Uterus (tissue), 2 donors: ENCODE measurements at regions not wholly inside any gene's neighbourhood (a gene's known extent, or its start where the extent isn't known, plus 50 kb on each side); places are given as distances from the start of the nearest gene placed in this dataset.

ENCODE experiments used
- CTCF ChIP-seq, 4 experiments: fragments of 200-600 bp in 2 of 4; fragments of 450-650 bp in 2 of 4; sonication (generic) in 2 of 4; IDR thresholded peaks; one replicate each; pipeline ENCODE4 v1.5.1; 2016 to 2019; ENCODE audit warnings: antibody characterized with exemption in 4 of 4, mild to moderate bottlenecking in 2 of 4, moderate library complexity in 1 of 4
- POLR2A ChIP-seq, 2 donors: fragments of 450-650 bp; IDR thresholded peaks; one replicate each; pipeline ENCODE4 v1.6.1; 2016; ENCODE audit warnings: antibody characterized with exemption in 2 of 2, mild to moderate bottlenecking in 1 of 2, moderate library complexity in 1 of 2

GRCh38 chr2:12363138-12363537 is 353.6 kb upstream of the TRIB2 start:
- no peak for TF ChIP-seq CTCF (IDR thresholded peaks at IDR 0.05)
- no peak for TF ChIP-seq POLR2A (IDR thresholded peaks at IDR 0.05)
